GM21367 (cell line): ENCODE measurements at regions not wholly inside any gene's neighbourhood (a gene's known extent, or its start where the extent isn't known, plus 50 kb on each side); places are given as distances from the start of the nearest gene placed in this dataset.

ENCODE experiments used
- ATAC-seq: cut with Tn5 transposase; IDR thresholded peaks from one replicate; pipeline ENCODE4 v1.9.1; 2021; ENCODE audit not compliant: unreplicated experiment

DNA sequence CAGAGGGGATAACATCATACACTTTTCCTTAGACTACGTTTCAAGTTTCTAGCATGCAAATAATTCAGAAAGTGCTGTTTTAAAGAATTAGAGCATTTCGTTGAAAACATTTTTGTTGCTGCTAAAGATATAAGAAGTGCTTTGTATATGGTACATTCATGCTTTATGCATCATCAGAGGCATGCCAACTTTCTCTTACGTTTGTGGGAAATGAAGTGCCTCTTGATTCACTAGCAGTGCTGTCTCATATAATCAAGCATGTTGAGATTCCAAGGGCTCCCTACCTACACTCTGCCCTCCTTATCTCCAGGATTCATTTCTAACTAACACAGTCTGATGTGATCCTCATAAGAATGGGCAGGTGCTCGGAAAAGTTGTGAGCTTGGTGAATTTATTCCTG, 748.6 kb upstream of the DDX18 start:
- no peak for ATAC-seq

DNA sequence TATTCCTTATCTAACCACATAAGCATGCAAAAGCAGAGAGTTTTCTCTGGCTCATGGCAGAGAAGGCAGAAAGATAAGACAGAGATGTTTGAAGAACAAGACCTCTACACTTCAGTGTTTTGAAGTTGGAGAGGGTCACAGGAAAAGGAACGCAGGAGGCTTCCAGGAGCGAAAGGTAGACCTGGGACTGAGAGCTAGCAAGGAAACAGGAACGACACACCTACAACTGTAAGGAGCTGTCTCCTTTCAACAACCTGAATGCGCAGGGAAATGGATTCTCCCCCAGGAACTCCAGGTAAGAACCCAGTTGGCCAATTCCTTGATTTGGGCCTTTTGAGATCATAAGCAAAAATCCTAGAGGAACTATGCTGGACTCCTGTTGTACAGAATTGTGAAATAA, 746.6 kb upstream of the DDX18 start:
- ATAC-seq = no peak

DNA sequence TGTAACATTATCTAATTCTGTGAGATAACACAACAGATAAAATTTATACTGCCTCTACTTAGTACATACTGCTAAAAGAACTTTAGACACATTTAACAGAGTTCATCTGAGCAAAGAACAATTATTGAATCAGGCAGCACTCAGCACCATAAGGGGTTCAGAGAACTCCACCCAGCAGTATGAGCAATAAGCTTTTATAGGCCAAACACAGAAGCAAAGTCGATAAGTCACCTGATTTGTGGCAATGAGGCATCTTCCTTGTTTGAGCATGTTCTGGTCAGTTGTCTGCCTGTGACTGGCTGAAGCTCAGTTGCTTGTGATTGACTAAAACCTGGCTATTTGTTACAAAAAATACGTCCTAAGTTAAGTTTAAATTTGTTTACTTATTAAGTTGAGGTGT, 746.1 kb upstream of the DDX18 start:
- ATAC-seq = no peak

DNA sequence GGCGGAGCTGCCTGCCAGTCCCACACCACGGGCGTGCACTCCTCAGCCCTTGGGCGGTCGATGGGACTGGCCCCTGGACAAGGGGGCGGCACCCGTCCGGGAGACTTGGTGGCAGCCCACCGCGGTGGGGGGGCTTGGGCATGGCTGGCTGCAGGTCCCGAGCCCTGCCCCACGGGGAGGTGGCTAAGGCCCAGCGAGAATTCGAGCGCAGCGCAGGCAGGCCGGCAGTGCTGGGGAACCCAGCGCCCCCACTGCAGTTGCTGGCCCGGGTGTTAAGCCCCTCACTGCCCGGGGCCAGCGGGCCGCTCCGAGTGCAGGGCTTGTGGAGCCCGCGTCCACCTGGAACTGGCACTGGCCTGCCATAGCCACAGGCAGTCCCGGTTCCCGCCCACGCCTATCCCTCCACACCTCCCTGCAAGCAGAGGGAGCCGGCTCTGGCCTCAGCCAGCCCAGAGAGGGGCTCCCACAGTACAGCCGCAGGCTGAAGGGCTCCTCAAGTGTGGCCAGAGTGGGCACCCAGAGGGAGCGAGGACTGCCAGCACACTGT, 742.9 kb upstream of the DDX18 start:
- no peak for ATAC-seq

DNA sequence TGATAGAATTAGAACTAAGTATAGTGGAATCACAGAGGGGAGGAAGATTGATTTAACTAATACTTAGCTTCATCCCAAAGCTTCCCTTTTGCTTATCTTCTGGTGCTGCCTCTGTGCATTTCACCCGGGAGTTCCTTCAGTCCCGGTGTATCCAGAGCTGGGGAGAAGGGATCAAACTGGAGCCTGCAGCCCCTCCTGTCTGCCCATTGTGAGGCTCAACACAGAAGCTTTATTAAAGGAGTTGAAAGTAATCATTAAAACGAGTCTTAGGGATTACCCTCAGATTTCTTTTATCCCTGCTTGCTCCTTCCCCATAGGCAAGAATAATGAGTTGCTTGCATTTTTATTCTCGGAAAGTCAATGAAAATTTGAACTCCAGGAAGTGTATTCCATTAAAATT, 739.7 kb upstream of the DDX18 start:
- no peak for ATAC-seq

DNA sequence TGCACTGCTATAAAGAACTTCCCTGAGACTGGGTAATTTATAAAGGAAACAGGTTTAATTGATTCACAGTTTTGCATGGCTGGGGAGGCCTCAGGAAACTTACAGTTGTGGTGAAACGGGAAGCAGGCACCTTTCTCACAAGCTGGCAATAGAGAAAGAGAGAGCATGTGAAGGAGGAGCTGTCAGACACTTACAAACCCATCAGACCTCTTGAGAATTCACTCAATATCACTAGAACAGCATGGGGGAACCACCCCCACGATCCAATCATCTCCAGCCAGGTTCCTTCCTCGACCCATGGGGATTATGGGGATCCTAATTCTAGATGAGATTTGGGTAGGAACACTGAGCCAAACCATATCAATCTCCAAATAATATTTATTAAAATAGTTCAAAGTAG, 729.2 kb upstream of the DDX18 start:
- ATAC-seq = no peak

DNA sequence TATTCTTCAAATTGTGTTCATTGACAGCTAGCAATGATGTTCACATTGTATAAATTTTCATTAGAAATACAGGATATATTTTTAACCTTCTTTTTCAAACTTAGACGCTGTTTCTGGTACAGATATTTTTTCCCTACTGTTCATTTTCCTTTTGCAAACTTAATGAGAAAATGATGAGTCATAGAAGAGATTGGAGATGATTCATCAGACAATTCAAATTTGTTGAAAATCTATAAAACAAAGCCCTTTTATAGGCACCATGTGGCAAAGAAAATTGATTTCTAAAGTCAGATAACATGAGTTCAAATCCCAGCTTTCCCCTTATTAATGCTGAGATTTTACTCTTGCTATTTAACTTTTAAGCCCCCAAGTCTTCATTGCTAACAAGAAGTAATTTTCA, 728.8 kb upstream of the DDX18 start:
- ATAC-seq = no peak

DNA sequence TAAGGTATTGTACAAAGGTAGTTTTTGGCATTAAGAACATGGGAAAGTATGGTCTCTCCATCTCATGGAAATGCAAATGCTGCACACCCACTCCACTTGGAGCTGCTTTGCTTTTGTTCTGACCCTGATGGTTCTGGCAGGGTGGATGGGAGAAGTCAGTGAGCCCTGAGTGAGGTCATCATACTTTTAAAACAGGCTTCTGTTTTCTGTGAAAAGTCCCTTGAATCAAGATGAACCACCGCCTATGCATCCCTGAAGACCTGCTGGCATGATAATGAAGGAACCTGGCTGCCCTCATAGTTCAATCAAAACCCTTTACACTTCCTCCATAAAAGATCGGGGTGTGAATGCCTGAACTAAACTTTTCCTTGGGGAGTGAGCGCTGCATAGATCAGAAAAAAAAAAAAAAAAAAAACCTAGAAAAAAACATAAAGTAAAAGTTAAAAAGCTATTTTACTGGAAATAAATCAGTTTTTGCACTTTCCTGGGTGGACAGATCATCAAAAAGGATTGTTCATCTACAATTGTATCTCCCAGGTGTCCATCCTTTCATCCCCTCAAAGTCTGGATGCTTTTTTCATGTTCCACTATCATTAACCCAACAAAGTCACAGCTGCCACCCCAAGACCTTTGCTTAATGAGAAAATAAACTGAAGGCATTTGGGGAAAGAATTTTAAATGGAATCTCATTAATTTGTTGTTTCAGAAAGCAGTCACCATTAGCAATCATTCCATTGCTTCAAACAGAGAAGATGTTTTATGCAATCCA, 728.1 kb upstream of the DDX18 start:
- no peak for ATAC-seq

DNA sequence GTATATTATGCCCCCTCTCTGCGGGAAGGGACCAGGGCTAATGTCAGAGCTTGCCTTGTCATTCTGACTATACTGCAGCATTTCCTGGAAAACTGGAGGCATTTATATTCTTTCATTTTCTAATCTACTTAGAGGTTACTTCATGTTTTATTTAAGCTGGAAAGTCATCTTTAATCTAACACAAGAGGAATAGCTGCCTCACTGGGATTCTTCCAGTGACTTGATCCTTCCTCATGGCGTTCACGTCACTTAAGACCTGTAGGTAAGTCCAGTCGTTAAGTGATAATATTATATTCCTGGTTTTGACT, 727.6 kb upstream of the DDX18 start:
- no peak for ATAC-seq

DNA sequence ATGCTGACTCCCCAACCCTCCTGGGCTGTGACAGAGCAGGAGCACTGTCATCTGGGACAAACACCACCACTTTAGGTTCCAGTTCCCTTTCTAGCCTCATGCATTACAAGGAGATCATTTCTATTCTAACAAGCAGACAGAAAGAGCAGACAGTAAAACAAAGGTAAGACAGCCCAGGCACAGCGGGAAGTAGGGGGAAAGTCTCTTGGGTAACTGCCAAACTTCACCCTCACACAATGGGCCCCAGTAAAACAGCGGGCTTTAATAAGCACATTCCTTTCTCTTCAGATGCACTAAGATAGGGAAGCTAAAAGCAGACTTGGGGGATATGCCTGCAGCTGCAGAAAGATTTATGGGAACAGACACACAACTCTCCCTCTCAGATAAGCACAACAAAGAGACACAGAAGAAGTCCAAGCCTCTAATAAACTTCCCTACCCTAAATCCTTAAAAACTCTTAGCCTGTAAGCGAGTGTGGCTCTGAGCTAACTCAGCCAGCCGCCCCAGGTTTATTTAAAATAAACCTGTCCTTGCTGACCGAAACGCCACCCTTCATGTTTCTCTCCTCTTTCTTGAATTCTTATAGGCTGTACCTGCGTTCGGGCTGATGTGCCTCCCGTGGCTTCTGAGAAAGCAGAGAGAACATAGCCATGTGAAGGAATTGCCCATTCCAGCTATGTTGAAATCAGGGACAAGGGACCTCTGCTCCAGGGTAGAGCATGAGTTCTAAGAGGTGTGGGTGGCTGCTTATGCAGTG, 726.8 kb upstream of the DDX18 start:
- ATAC-seq = no peak

DNA sequence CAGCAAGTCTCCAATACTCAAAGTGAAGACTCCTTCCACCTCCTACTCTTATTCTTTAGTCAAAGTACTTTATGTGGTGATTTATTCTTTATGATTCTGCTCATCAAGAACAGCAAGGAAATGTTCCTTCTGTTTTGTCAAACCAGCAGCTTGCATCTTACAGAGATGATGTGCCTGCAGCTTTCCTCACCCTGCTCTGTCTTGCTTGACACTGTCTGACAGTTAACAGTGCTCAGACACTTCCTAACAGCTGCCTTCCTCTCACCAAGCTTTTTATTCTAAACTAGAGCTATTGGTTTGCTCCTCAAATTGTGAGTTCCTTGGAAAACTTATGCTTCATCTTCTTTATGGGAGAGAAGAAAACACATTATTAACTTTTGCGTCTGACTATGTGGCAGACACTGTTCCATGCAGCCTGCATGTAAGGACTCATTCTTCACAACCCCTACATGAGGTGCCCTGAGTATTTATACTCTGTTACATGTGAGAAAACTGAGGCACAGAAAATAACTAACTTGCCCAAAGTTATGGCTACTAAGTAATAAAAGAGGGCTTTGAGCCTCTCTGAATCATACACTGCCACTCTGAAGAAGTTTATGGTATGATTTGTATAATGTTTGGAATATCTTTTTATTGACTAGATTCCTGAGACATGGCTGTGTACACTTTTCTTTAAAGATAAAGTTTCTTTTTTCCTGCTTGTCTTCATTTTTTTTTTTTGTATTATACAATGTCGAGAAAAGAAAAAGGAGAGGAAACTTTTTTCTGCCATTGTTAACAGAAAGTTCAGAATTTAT, 723.3 kb upstream of the DDX18 start:
- no peak for ATAC-seq

DNA sequence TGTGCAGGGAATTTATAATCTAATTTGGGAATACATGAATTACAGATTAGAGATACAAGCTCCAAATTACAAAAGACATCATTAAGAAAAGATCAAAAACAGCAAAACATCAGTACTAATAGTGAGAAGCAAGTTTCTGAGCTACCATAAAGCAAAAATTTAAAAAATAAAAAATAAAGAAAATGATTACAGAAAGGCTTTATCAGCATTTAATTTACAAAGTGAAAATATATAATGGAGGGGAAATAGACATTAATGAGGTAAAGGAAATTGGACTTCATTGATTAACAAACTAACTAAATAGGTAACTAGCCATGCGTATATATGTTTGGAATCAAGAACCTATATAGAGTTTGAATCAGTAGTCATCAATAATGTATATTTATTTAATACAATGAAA, 712.9 kb upstream of the DDX18 start:
- no peak for ATAC-seq

DNA sequence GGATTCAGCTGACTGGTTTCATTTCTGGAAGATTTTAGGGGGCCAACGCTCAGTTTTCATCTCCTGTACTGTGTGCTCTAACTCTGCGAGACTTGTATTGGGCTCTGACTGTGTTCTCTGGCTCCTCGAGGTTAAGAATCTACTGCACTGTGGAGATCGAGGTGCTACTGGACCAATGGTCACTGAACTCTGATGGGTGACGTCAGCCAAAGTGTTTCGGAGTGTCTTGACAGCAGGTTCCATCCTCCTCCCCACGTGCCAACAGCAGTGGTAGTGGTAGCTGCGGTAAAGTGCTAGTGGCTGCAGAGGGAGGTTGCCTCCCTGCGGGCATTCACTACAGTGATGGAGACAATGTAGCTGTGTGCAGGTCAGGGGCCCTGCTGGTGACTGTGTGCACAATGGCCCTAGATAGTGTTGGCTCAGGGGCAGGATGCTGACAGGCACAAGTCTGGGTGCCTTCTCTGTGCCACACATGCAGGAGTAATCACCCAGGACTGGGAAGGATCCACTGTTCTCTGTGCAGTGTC, 705.7 kb upstream of the DDX18 start:
- ATAC-seq = no peak

DNA sequence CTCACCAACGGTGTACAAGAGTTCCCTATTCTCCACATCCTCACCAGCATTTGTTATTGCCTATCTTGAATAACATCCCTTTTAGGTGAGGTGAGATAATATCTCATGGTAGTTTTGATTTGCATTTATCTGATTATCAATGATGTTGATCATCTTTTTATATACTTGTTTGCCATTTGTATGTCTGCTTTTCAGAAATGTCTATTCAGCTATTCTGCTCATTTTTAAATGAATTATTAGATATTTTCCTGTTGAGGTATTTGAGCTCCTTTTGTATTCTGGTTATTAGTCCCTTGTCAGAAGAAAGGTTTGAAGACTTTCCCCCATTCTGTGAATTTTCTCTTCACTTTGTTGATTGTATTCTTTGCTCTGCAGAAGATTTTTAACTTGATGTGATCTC, 695.5 kb upstream of the DDX18 start:
- ATAC-seq = no peak

DNA sequence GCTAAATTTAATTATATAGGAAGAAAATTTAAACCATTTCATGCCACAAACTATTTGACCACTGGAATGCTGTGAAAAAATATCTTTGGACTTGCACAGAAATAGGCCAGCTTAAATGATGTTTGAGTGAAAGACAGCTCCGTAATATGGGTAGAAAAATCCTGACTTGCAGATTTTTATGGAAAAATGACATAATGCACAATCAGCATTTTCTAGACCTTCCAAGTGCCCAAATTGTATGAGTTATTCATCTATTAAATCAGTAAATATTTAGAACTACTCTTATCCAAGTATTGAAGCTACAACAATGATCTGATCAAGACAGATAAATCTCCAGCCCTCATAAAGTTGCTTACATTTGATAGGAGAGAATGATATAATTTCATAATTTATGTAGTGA, 691.1 kb upstream of the DDX18 start:
- no peak for ATAC-seq

DNA sequence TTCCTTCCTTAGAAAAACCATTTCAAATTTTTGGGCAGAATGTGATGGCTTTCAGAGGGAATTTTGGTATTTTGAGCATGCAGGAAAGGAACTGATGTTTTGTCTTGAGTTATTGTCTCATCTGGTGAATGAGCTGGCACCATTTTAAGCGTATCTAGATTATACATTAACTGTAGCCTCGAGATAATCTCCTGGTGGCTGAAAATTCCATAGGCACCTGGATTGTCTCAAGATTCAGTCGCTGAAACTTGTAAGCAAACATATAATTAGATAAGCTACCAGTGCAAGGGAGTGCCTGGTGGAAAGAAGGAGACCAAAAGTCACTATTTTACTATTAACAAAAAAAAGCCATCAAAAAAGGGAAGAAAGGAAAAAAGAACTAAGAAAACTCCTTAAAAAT, 687.8 kb upstream of the DDX18 start:
- no peak for ATAC-seq

DNA sequence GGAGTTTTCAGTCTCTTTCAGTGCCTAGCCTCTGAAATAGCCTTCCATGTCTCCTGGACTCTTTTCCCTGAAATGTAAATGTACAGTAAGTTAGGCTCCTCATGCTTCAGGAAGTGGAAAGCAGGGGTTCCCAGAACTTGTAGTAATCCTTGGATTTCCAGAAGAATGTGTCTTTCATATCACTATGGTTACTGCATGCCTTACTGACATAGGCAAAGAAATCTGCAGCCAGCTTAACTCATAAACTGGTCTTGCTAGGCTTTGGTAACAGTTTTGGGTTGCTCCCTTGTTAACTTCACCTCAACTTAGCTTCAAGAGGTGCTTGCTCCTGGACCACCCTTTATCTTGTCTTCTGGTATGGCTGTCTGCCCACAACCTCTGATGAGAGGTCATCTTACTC, 686.8 kb upstream of the DDX18 start:
- ATAC-seq = no peak

DNA sequence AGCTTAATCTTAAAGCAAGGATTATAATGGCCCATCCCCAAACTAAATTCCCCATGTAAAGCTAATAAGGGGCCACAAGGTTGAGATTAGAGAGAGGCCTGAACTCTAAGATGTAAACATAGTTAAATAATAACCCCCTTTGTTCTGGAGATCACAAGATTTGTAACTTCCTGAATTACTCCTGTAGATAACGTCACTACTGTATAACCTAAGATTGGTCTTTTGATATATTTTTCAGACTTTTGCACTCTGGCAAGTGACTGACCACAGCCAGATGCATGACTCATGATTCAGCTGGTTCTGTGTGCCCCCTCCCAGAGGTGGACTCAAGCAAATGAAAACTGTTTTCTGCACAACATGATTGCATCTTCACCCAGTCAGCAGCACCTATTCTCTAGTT, 686.0 kb upstream of the DDX18 start:
- ATAC-seq = no peak

DNA sequence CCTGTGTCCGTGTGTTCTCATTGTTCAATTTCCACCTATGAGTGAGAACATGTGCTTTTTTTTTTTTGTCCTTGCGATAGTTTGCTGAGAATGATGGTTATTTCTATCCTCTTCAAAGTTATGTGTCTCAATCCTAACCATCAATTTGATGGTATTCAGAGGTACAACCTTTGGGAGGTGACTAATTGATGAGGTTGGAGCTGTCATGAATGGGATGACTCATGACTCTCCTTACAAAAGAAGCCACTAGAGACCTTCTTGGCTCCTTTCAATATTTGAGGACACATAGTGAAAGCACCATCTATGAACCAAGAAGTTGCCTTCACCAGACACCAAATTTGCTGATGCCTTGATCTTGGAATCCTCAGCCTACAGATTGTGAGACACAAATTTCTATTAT, 677.1 kb upstream of the DDX18 start:
- ATAC-seq = no peak

DNA sequence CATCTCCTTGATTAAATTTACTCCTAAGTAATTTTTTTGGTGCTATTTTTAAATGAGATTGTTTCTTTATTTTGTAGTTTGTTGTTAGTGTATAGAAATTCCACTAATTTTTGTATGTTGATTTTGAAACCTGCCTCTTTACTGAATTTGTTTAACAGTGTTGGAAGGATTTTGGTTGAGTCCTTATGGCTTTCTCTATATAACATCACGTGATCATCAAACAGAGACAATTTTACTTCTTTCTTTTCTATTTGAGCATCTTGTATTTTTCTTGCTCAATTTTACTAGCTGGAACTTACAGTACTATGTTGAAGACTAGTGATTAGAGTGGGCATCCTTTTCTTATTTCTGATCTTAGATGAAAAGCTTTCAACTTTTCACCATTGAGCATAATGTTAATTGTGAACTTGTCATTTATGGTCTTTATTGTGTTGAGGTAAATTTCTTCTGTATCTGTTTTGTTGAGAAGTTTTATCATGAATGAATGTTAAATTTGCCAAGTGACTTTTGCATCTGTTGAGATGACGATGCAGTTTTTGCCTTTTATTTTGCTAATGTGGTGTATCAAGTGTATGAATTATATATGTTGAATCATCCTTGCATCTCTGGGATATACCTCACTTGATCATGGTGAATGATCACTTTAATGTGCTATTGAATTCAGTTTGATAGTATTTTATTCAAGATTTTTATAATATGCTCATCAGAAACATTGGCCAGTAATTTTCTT, 645.3 kb upstream of the DDX18 start:
- ATAC-seq = no peak

DNA sequence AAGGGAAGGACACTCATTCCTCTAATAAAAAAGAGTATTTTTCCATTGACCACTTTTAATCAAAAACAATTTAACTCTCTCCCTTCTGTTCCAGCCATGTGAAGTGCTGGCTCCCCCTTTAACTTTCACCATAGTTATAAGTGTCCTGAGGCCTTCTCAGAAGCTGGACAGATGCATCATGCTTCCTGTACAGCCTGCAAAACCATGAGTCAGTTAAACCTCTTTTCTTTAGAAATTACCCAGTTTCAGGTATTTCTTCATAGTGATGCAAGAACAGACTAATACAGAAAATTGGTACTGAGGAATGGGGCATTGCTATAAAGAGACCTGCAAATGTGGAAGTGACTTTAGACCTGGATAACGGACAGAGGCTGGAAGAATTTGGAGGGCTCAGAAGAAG, 643.6 kb upstream of the DDX18 start:
- no peak for ATAC-seq
